ENCODE measurements at regions not wholly inside any gene's neighbourhood (a gene's known extent, or its start where the extent isn't known, plus 50 kb on each side); places are given as distances from the start of the nearest gene placed in this dataset.

DNA sequence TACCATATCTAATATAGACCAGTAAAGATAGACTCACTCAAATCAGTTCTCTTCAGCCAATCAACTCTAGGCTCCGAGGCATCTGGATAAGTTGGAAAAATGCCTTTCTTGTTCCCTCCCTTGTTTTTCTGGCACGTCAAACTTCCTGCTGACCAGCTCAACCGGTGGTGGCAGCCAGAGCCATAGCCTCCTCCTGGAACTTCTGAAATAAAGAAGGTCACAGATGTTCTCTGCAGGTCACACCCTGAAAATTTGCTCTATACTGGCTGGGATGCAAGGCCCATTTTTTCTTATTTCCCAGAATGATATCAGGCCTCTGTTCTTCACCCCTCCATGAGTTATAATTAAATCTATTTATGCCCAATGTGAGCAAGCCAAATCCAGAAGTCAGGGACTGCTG is 81.9 kb downstream of the BMP4 start:
- WGBS, result 76% methylated on average over 3 of the region's 3 CpGs
- H3K27me3 ChIP-seq (replicated peaks; ENCODE audit: insufficient read depth), result no peaks in the 10 kb centered on the region
- no peaks in the 10 kb centered on the region for H3K9me3 ChIP-seq
- no peak overlapping the region for H3K27ac ChIP-seq
- no peaks in the 10 kb centered on the region for H3K4me1 ChIP-seq (replicated peaks)
- DNase-seq (ENCODE audit: low spot score), result no peak
- H3K36me3 ChIP-seq, result no peaks in the 10 kb centered on the region
- TF ChIP-seq POLR2A (IDR thresholded peaks at IDR 0.05), result no peak
- TF ChIP-seq CTCF (IDR thresholded peaks at IDR 0.05), result no peak
- no peak for TF ChIP-seq POLR2AphosphoS5 (IDR thresholded peaks at IDR 0.05)
- H3K4me3 ChIP-seq, result no peak overlapping the region
- intact Hi-C loops (cut with DNase I), result no loop called here

GRCh38 chr14:53872681-53873089 is 83.9 kb downstream of the BMP4 start:
- Histone ChIP-seq H3K9me3 (no peaks in the 10 kb centered on the region), H3K27me3 (replicated peaks; ENCODE audit: insufficient read depth) (no peaks in the 10 kb centered on the region), H3K4me1 (replicated peaks) (no peaks in the 10 kb centered on the region), H3K27ac (no peak overlapping the region), H3K36me3 (no peaks in the 10 kb centered on the region), H3K4me3 (no peak overlapping the region)
- no peak for DNase-seq (ENCODE audit: low spot score)
- no peak for TF ChIP-seq CTCF (IDR thresholded peaks at IDR 0.05)
- no peak for TF ChIP-seq POLR2A (IDR thresholded peaks at IDR 0.05)
- no peak for TF ChIP-seq POLR2AphosphoS5 (IDR thresholded peaks at IDR 0.05)
- 12% methylated on average over 1 of the region's 1 CpG for WGBS
- intact Hi-C loops (cut with DNase I), result no loop called here

DNA sequence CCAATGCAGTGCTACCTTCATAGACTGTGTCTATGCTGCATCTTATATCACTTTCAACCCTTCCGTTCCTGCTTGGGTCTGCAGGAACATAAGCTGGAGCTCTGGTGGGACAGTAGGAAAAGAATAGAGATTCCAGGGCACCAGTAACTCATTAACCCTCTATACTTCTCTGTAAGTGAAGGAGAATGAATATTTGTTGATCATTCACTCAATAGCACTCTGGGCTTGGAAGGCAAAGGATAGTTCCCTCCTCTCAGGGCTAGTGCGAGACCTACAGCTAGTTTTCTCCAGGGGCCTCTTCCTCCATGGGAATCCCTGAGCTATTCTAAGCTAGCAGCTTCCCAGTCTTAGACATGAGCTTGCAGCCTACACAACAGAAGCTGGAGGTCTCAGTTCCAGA is 84.7 kb downstream of the BMP4 start:
- Histone ChIP-seq H3K27me3 (replicated peaks; ENCODE audit: insufficient read depth) (no peaks in the 10 kb centered on the region), H3K4me1 (replicated peaks) (no peaks in the 10 kb centered on the region), H3K36me3 (no peaks in the 10 kb centered on the region), H3K9me3 (no peaks in the 10 kb centered on the region), H3K27ac (no peak overlapping the region), H3K4me3 (no peak overlapping the region)
- no peak for DNase-seq (ENCODE audit: low spot score)
- TF ChIP-seq CTCF (IDR thresholded peaks at IDR 0.05) (no peak), POLR2A (IDR thresholded peaks at IDR 0.05) (no peak), POLR2AphosphoS5 (IDR thresholded peaks at IDR 0.05) (no peak)
- WGBS, result 90% methylated on average over 2 of the region's 2 CpGs
- intact Hi-C loops (cut with DNase I), result no loop called here

GRCh38 chr14:53871011-53871410 is 85.6 kb downstream of the BMP4 start:
- Histone ChIP-seq H3K27ac (no peak overlapping the region), H3K27me3 (replicated peaks; ENCODE audit: insufficient read depth) (no peaks in the 10 kb centered on the region), H3K36me3 (no peaks in the 10 kb centered on the region), H3K9me3 (no peaks in the 10 kb centered on the region), H3K4me1 (replicated peaks) (no peaks in the 10 kb centered on the region), H3K4me3 (no peak overlapping the region)
- intact Hi-C loops (cut with DNase I), result no loop called here
- DNase-seq (ENCODE audit: low spot score), result no peak
- no peak for TF ChIP-seq CTCF (IDR thresholded peaks at IDR 0.05)
- no peak for TF ChIP-seq POLR2AphosphoS5 (IDR thresholded peaks at IDR 0.05)
- TF ChIP-seq POLR2A (IDR thresholded peaks at IDR 0.05), result no peak
- 82% methylated on average over 3 of the region's 3 CpGs for WGBS

DNA sequence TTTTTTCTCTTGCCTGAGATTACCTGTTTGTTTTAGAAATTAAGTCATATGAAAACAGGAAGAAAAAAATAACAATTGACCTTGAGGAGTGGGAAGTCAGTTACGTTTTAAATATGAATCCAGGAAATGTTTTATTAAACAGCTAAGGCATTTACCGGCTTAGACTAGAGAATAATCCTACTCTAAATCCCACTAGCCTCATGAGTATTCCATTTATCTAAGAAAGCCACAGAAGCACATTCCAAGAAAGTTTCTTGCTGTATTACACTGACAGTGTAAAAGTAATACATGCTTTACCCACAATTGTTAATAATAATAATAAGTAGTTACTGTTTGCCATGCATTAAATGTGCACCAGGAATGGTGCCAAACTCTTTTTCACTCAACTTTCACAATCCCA is 90.9 kb downstream of the BMP4 start:
- TF ChIP-seq CTCF (IDR thresholded peaks at IDR 0.05) (no peak), POLR2AphosphoS5 (IDR thresholded peaks at IDR 0.05) (no peak), POLR2A (IDR thresholded peaks at IDR 0.05) (no peak)
- WGBS, result 76% methylated on average over 2 of the region's 2 CpGs
- Histone ChIP-seq H3K9me3 (no peaks in the 10 kb centered on the region), H3K4me3 (no peak overlapping the region), H3K36me3 (no peaks in the 10 kb centered on the region), H3K27ac (no peak overlapping the region), H3K4me1 (replicated peaks) (no peaks in the 10 kb centered on the region), H3K27me3 (replicated peaks; ENCODE audit: insufficient read depth) (no peaks in the 10 kb centered on the region)
- DNase-seq (ENCODE audit: low spot score), result no peak
- intact Hi-C loops (cut with DNase I), result no loop called here
